Naive thymus-derived CD4-positive, alpha-beta T cell (primary cell): ENCODE measurements at regions not wholly inside any gene's neighbourhood (a gene's known extent, or its start where the extent isn't known, plus 50 kb on each side); places are given as distances from the start of the nearest gene placed in this dataset.

Experiments
- ATAC-seq: fragments of 150-1000 bp; cut with Tn5 transposase; 2 replicates; pipeline ENCODE4 v1.10.0; 2021; ENCODE audit warnings: mild to moderate bottlenecking, moderate library complexity
- CTCF ChIA-PET: fragments of 350-600 bp; sonication (Branson Sonifier 250); formaldehyde crosslinking; loops from one replicate; lab custom pipeline; 2021; ENCODE audit warnings: antibody characterized with exemption; lab: Charles Lee
- POLR2A ChIA-PET: fragments of 350-600 bp; sonication (Branson Sonifier 250); formaldehyde crosslinking; loops from one replicate; lab custom pipeline; 2021; ENCODE audit warnings: antibody characterized with exemption, inconsistent platforms; lab: Charles Lee
- DNase-seq, 9 donors: peaks; one replicate each; pipeline versions ENCODE4 v3.0.0 to v3.0.0-alpha.2; 2020 to 2022; ENCODE audit warnings: mixed read lengths in 1 of 9
- H3K27ac ChIP-seq: one replicate; pipeline ENCODE4 v1.7.0; 2013; ENCODE audit warnings: mild to moderate bottlenecking, low read depth, low read length, moderate library complexity
- H3K27me3 ChIP-seq, 2 donors: one replicate each; pipeline ENCODE4 v1.7.0; 2013; ENCODE audit warnings: low read length in 2 of 2, mild to moderate bottlenecking in 2 of 2, moderate library complexity in 2 of 2; ENCODE audit not compliant: control insufficient read depth in 2 of 2, insufficient read depth in 2 of 2
- H3K36me3 ChIP-seq, 3 experiments: 1 replicate in 2 of 3; 2 replicates in 1 of 3; pipeline ENCODE4 v1.7.0; 2013; ENCODE audit warnings: low read length in 3 of 3, mild to moderate bottlenecking in 3 of 3, moderate library complexity in 1 of 3; ENCODE audit not compliant: insufficient read depth in 3 of 3, control insufficient read depth in 2 of 3
- H3K4me1 ChIP-seq, 2 donors: one replicate each; pipeline ENCODE4 v1.7.0; 2013; ENCODE audit warnings: low read length in 2 of 2, mild to moderate bottlenecking in 2 of 2, moderate library complexity in 1 of 2; ENCODE audit not compliant: control insufficient read depth in 2 of 2, insufficient read depth in 2 of 2
- H3K4me3 ChIP-seq: 2 replicates; pipeline ENCODE4 v1.7.0; 2013; ENCODE audit warnings: mild to moderate bottlenecking, low read length
- H3K9me3 ChIP-seq, 3 experiments: 1 replicate in 2 of 3; 2 replicates in 1 of 3; pipeline ENCODE4 v1.7.0; 2013; ENCODE audit warnings: low read length in 3 of 3; ENCODE audit not compliant: control insufficient read depth in 2 of 3
- H3K27ac Mint-ChIP-seq, 9 donors: one replicate each; pipeline ENCODE4 v1.8.0; 2020 to 2022; ENCODE audit warnings: mixed read lengths in 9 of 9, mild to moderate bottlenecking in 8 of 9, moderate library complexity in 5 of 9, inconsistent platforms in 2 of 9
- H3K27me3 Mint-ChIP-seq, 5 donors: one replicate each; pipeline ENCODE4 v1.8.0; 2021 to 2022; ENCODE audit warnings: mixed read lengths in 5 of 5, mild to moderate bottlenecking in 1 of 5
- H3K36me3 Mint-ChIP-seq, 5 donors: one replicate each; pipeline ENCODE4 v1.8.0; 2020 to 2022; ENCODE audit warnings: mixed read lengths in 5 of 5, mild to moderate bottlenecking in 3 of 5, inconsistent platforms in 1 of 5
- H3K4me1 Mint-ChIP-seq, 7 donors: one replicate each; pipeline ENCODE4 v1.8.0; 2020 to 2022; ENCODE audit warnings: mixed read lengths in 7 of 7, mild to moderate bottlenecking in 3 of 7, inconsistent platforms in 1 of 7
- H3K4me3 Mint-ChIP-seq, 10 donors: one replicate each; pipeline ENCODE4 v1.8.0; 2020 to 2022; ENCODE audit warnings: mild to moderate bottlenecking in 10 of 10, mixed read lengths in 10 of 10, moderate library complexity in 6 of 10, inconsistent platforms in 2 of 10
- H3K9me3 Mint-ChIP-seq, 11 donors: one replicate each; pipeline ENCODE4 v1.8.0; 2020 to 2022; ENCODE audit warnings: mixed read lengths in 11 of 11, mild to moderate bottlenecking in 4 of 11, inconsistent platforms in 1 of 11, moderate library complexity in 1 of 11
- intact Hi-C, 2 donors: fragments of 100-400 bp; cut with micrococcal nuclease; formaldehyde crosslinking; loops; one replicate each; pipeline ENCODE4 v1.15.1; 2023

DNA sequence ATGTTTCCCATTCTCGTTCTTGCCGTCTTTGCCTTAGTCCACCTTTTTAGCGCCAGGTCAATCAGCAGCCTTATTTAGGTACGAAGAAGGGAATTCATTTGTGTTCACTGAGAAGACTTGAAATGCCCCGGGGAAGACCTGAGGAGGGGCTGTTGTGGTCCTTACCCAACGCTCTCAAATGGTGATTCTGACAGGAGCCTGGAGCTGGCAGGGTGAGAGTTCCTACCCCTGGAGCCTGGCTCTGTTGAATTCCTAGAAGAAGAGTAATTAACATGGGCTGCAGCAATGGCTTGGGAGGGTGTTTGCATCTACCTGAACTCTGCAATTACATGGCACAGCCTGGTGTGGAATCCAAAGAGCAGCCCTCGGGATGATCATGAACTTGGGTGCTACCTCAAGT lies 76.9 kb upstream of the DSCAM start:
- H3K36me3 ChIP-seq: no peaks in the 10 kb centered on the region
- Mint-ChIP-seq H3K36me3 (peaks cover 0 to 6% (median 0%) of the 10 kb centered on the region in 5 donors), H3K4me3 (no peak overlapping the region), H3K27ac (no peak overlapping the region), H3K27me3 (peaks cover 0 to 9% (median 8%) of the 10 kb centered on the region in 5 donors), H3K9me3 (peaks cover 4 to 21% (median 11%) of the 10 kb centered on the region in 11 donors), H3K4me1 (no peaks in the 10 kb centered on the region)
- no peaks in the 10 kb centered on the region for H3K4me1 ChIP-seq
- CTCF ChIA-PET: no interaction called here
- intact Hi-C loops: no loop called here
- no peaks in the 10 kb centered on the region for H3K27me3 ChIP-seq
- no peak for ATAC-seq
- POLR2A ChIA-PET: no interaction called here
- no peak overlapping the region for H3K4me3 ChIP-seq
- no peak for DNase-seq
- H3K27ac ChIP-seq: no peak overlapping the region
- peaks cover 0 to 8% (median 0%) of the 10 kb centered on the region in 3 experiments for H3K9me3 ChIP-seq

DNA sequence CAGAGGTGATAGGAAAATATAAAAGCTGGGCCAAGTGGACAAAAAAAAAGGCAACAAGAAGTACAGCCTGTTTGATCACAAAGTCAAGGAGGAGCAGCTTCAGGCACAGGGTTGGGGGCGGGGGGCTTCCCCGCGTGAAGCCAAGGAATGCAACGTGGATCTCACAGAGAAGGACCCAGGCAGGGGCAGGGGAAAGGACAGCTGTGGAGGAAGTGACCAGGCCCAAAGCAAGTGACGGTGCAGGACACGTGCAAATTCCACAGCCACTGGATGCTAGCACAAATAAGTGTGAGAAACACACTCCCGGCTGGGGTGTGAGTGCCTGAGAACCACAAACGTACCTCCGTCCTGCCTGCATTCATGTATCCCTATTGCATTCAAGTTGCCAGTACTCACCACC lies 77.7 kb upstream of the DSCAM start:
- no peak overlapping the region for H3K27ac Mint-ChIP-seq

DNA sequence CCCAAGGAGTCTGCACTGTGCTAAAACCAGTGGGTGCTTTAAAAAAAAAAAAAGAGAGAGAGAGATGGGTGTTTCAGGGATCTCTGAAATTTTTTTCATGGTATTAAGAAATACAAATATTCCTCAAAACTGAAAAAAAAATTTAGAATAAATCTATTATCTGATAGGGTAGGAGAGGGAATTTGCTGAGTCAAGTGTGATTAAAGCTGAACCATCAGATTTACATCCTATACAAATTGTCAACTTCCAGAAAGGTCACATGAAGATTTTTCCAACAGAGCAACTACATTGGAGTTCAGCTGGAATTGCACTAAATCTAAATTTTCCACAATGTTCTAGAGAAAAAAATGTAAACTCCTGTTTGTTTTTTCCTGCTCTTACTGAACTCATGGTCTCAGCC lies 79.3 kb upstream of the DSCAM start:
- H3K9me3 Mint-ChIP-seq: peaks cover 10 to 40% (median 21%) of the 10 kb centered on the region in 11 donors
- peaks cover 0 to 18% (median 15%) of the 10 kb centered on the region in 5 donors for H3K27me3 Mint-ChIP-seq
- CTCF ChIA-PET: no interaction called here
- H3K4me1 Mint-ChIP-seq: no peaks in the 10 kb centered on the region
- POLR2A ChIA-PET: no interaction called here
- Histone ChIP-seq H3K27me3 (no peaks in the 10 kb centered on the region), H3K4me1 (no peaks in the 10 kb centered on the region), H3K27ac (no peak overlapping the region), H3K4me3 (no peak overlapping the region), H3K36me3 (no peaks in the 10 kb centered on the region), H3K9me3 (peaks cover 0 to 11% (median 0%) of the 10 kb centered on the region in 3 experiments)
- no peak overlapping the region for H3K4me3 Mint-ChIP-seq
- intact Hi-C loops: no loop called here
- H3K36me3 Mint-ChIP-seq: peaks cover 0 to 9% (median 5%) of the 10 kb centered on the region in 5 donors
- DNase-seq (no peak), ATAC-seq (no peak)
- no peak overlapping the region for H3K27ac Mint-ChIP-seq

More for the DNA sequence above, 77.7 kb upstream of the DSCAM start:
- POLR2A ChIA-PET: no interaction called here
- no peaks in the 10 kb centered on the region for H3K4me1 Mint-ChIP-seq
- H3K27me3 Mint-ChIP-seq: peaks cover 0 to 13% (median 11%) of the 10 kb centered on the region in 5 donors
- DNase-seq: no peak
- peaks cover 0 to 8% (median 0%) of the 10 kb centered on the region in 3 experiments for H3K9me3 ChIP-seq
- H3K36me3 Mint-ChIP-seq: peaks cover 0 to 6% (median 3%) of the 10 kb centered on the region in 5 donors
- no peaks in the 10 kb centered on the region for H3K36me3 ChIP-seq
- H3K27me3 ChIP-seq: no peaks in the 10 kb centered on the region
- peaks cover 7 to 26% (median 12%) of the 10 kb centered on the region in 11 donors for H3K9me3 Mint-ChIP-seq
- no peak overlapping the region for H3K4me3 Mint-ChIP-seq
- CTCF ChIA-PET: no interaction called here
- ATAC-seq: no peak
- no peaks in the 10 kb centered on the region for H3K4me1 ChIP-seq
- H3K27ac ChIP-seq: no peak overlapping the region
- intact Hi-C loops: no loop called here
- no peak overlapping the region for H3K4me3 ChIP-seq

DNA sequence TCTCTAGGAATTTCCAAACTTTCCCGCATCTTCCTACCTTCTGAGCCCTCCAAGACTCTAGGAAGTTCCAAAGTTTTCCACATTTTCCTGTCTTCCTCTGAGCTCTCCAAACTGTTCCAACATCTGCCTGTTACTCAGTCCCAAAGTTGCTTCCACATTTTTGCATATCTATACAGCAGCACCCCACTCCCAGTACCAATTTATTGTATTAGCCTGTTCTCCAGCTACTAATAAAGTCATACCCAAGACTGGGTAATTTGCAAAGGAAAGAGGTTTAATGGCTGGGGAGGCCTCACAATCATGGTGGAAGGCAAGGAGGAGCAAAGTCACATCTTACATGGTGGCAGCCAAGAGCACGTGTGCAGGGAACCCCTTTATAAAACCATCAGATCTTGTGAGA lies 82.9 kb upstream of the DSCAM start:
- no peaks in the 10 kb centered on the region for H3K4me1 ChIP-seq
- no peak overlapping the region for H3K4me3 ChIP-seq
- Mint-ChIP-seq H3K4me3 (no peak overlapping the region), H3K27ac (no peak overlapping the region), H3K9me3 (peaks cover 13 to 45% (median 21%) of the 10 kb centered on the region in 11 donors), H3K4me1 (no peaks in the 10 kb centered on the region), H3K36me3 (peaks cover 0 to 9% (median 5%) of the 10 kb centered on the region in 5 donors), H3K27me3 (peaks cover 0 to 25% (median 21%) of the 10 kb centered on the region in 5 donors)
- no peak for ATAC-seq
- ChIA-PET CTCF (no interaction called here), POLR2A (no interaction called here)
- no peak overlapping the region for H3K27ac ChIP-seq
- no peaks in the 10 kb centered on the region for H3K36me3 ChIP-seq
- intact Hi-C loops: no loop called here
- DNase-seq: no peak
- no peaks in the 10 kb centered on the region for H3K27me3 ChIP-seq
- peaks cover 0 to 11% (median 0%) of the 10 kb centered on the region in 3 experiments for H3K9me3 ChIP-seq

DNA sequence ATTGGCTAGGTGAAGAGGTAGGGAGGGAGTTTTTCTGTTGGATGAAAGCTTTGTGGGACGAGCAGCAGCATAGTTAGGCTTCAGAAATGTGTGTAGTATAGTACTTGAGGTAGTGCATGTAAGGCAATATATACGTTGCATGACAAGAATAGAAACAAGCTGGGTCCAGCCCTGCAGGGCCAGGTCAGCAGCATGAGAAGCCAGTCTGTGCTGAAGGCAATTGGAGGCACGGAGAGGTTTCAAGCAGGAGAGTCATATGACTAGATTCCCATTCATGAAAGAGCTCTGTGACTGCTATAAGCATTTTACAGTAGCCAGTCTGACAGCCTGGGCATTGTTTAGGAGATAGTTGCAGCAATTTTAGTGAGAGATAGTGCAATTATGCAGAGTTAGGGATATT lies 84.2 kb upstream of the DSCAM start:
- H3K4me3 ChIP-seq: no peak overlapping the region
- Mint-ChIP-seq H3K4me1 (no peaks in the 10 kb centered on the region), H3K27me3 (peaks cover 0 to 25% (median 21%) of the 10 kb centered on the region in 5 donors), H3K27ac (no peak overlapping the region), H3K36me3 (peaks cover 0 to 9% (median 5%) of the 10 kb centered on the region in 5 donors), H3K9me3 (peaks cover 13 to 45% (median 21%) of the 10 kb centered on the region in 11 donors), H3K4me3 (no peak overlapping the region)
- no peaks in the 10 kb centered on the region for H3K4me1 ChIP-seq
- no peak overlapping the region for H3K27ac ChIP-seq
- ATAC-seq (no peak), DNase-seq (no peak)
- no peaks in the 10 kb centered on the region for H3K36me3 ChIP-seq
- intact Hi-C loops: no loop called here
- ChIA-PET CTCF (interaction anchor here (0.5 kb wide), 1 partner anchor 146 kb away, joined by 3 read pairs; no protein-coding TSS in a partner anchor), POLR2A (no interaction called here)
- H3K27me3 ChIP-seq: no peaks in the 10 kb centered on the region
- H3K9me3 ChIP-seq: peaks cover 0 to 11% (median 0%) of the 10 kb centered on the region in 3 experiments

DNA sequence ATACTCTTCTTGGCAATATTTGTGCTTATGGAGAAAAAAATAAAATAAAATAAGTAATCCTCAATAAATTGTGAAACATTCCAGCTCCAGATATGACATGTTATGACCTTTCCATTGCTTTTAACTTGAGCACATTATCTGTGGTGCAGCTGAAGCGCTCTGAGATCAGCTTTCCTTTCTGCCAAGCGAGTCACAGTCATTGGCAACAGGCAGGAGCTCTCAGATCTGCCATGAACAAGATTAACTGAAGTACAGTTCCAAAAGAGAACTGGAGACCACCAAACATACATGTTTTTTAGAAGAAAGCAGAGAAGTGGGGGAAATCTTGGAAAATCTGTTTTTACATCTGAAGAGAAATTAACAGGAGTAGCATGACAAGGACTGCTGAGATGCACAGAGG lies 89.2 kb upstream of the DSCAM start:
- Mint-ChIP-seq H3K27me3 (peaks cover 0 to 36% (median 15%) of the 10 kb centered on the region in 5 donors), H3K36me3 (no peaks in the 10 kb centered on the region), H3K4me1 (peaks cover 0 to under 1% (median 0%) of the 10 kb centered on the region in 7 donors), H3K9me3 (peaks cover 0 to 8% (median 3%) of the 10 kb centered on the region in 11 donors), H3K4me3 (no peak overlapping the region), H3K27ac (no peak overlapping the region)
- DNase-seq (no peak), ATAC-seq (no peak)
- CTCF ChIA-PET: no interaction called here
- H3K9me3 ChIP-seq: no peaks in the 10 kb centered on the region
- no peaks in the 10 kb centered on the region for H3K4me1 ChIP-seq
- no peak overlapping the region for H3K4me3 ChIP-seq
- H3K27ac ChIP-seq: no peak overlapping the region
- POLR2A ChIA-PET: no interaction called here
- H3K27me3 ChIP-seq: no peaks in the 10 kb centered on the region
- intact Hi-C loops: no loop called here
- no peaks in the 10 kb centered on the region for H3K36me3 ChIP-seq

DNA sequence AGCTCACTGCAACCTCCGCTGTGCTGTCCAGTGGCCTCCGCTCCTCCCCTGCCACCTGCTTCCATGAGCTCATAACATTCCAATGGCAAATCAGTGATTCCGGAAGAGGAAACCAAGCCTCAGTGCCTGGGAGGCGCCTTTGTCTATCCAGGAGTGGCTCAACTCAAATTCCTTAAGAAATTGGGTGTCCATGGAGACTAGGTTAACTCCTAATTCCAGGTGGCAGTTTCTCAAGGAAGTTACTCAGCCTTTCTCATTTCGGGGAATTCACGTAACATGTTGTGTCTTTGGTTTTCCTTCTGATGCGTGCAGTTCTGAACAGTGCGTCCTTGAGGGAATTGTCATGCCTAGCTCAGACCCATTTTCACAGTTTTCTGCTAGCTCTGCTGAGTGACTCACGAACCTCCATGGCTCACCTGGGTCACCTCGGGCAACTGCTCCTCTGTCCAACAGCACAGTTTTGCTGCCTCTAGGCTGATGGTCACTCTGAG lies 89.9 kb upstream of the DSCAM start:
- Mint-ChIP-seq H3K27ac (no peak overlapping the region), H3K9me3 (peaks cover 0 to 7% (median 3%) of the 10 kb centered on the region in 11 donors), H3K36me3 (no peaks in the 10 kb centered on the region), H3K4me1 (peaks cover 0 to 2% (median 0%) of the 10 kb centered on the region in 7 donors), H3K4me3 (no peak overlapping the region), H3K27me3 (peaks cover 0 to 37% (median 15%) of the 10 kb centered on the region in 5 donors)
- Histone ChIP-seq H3K4me3 (no peak overlapping the region), H3K4me1 (no peaks in the 10 kb centered on the region), H3K27ac (no peak overlapping the region), H3K9me3 (no peaks in the 10 kb centered on the region), H3K36me3 (no peaks in the 10 kb centered on the region), H3K27me3 (no peaks in the 10 kb centered on the region)
- intact Hi-C loops: no loop called here
- DNase-seq: no peak
- ATAC-seq: no peak
- ChIA-PET CTCF (no interaction called here), POLR2A (no interaction called here)
